ENCODE measurements at regions not wholly inside any gene's neighbourhood (a gene's known extent, or its start where the extent isn't known, plus 50 kb on each side); places are given as distances from the start of the nearest gene placed in this dataset.

DNA sequence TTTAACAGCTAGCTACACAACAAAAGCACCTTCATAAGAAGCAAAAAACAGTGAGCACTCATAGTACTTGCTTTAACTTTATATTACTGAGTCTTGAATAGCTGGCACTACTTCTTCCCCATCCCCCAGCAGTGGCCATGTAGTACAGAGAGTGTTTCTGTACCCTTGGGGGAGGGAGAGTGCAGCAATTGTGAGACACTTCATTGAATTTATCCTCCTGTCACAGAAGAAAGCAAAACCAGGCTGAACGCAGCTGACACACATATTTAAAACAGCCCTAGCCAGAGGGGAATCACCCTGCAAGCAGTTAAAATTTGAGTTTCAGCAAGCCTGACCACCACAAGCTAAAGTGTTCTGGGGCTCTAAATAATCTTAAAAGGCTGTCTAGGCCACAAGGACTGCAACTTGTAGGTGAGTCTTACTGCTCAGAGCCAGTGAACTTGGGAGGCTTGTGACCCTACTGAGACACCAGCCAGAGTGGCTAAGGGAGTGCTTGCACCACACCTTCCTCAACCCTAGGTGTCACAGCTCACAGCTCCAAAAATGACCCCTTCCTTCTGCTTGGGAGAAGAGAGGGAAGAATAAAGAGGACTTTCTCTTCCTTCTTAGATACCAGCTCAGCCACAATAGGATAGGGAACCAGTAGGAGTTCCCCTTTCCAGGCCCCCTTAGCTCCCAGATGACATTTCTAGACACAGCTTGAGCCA is 97.7 kb upstream of the MEOX2 start:
- H2AFZ ChIP-seq (ENCODE audit: low read depth, low read length): no peak overlapping the region
- H3K9me3 ChIP-seq (ENCODE audit: insufficient read depth, low read length, severe bottlenecking): no peaks in the 10 kb centered on the region
- no peaks in the 10 kb centered on the region for H4K20me1 ChIP-seq (ENCODE audit: insufficient read depth, low read length)
- no peak overlapping the region for H3K9ac ChIP-seq (ENCODE audit: low read depth, low read length)
- TF ChIP-seq EZH2 (IDR thresholded peaks at IDR 0.05; ENCODE audit: borderline replicate concordance, low read depth, low read length, severe bottlenecking) (no peak), CTCF (IDR thresholded peaks at IDR 0.05; ENCODE audit: borderline replicate concordance, extremely low read depth, low read length, poor library complexity, severe bottlenecking) (no peak)
- no peaks in the 10 kb centered on the region for H3K4me1 ChIP-seq (ENCODE audit: insufficient read depth, low read length)
- H3K4me2 ChIP-seq (ENCODE audit: insufficient read depth, low read length): no peak overlapping the region
- no peaks in the 10 kb centered on the region for H3K79me2 ChIP-seq (ENCODE audit: insufficient read depth, low read length)
- no peaks in the 10 kb centered on the region for H3K27me3 ChIP-seq (ENCODE audit: insufficient read depth, low read length, poor library complexity)
- no peak overlapping the region for H3K27ac ChIP-seq (ENCODE audit: low read length)
- DNase-seq (no peak), ATAC-seq (ENCODE audit: insufficient read depth, low read depth) (no peak)
- no peaks in the 10 kb centered on the region for H3K36me3 ChIP-seq (ENCODE audit: insufficient read depth, low read length)
- no peak overlapping the region for H3K4me3 ChIP-seq (ENCODE audit: low read depth in 1 of 2, low read length in 2 of 2)

DNA sequence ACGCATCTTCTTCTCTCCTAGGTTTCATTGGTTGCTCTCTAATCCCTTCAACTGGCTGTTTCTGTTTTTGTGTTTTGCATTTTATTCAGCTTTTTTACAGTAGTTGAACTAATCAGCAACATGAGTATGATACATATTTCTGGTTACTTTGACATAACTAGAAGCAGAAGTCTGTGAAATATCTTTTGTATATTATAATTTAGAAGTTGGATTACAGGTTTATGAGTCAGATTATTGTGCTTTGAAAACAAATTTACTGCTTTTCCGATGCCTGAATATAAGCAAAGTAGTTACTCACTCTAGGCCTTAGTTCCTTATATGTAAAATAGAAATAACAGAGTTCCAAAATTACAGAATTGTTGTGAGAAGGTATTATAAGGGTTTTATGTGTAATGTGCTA is 96.2 kb upstream of the MEOX2 start:
- DNase-seq (no peak), ATAC-seq (ENCODE audit: insufficient read depth, low read depth) (no peak)
- no peak overlapping the region for H3K27ac ChIP-seq (ENCODE audit: low read length)
- no peaks in the 10 kb centered on the region for H3K4me1 ChIP-seq (ENCODE audit: insufficient read depth, low read length)
- no peaks in the 10 kb centered on the region for H3K9me3 ChIP-seq (ENCODE audit: insufficient read depth, low read length, severe bottlenecking)
- no peak overlapping the region for H3K4me2 ChIP-seq (ENCODE audit: insufficient read depth, low read length)
- H2AFZ ChIP-seq (ENCODE audit: low read depth, low read length): no peak overlapping the region
- H3K79me2 ChIP-seq (ENCODE audit: insufficient read depth, low read length): no peaks in the 10 kb centered on the region
- H4K20me1 ChIP-seq (ENCODE audit: insufficient read depth, low read length): no peaks in the 10 kb centered on the region
- H3K4me3 ChIP-seq (ENCODE audit: low read depth in 1 of 2, low read length in 2 of 2): no peak overlapping the region
- H3K36me3 ChIP-seq (ENCODE audit: insufficient read depth, low read length): no peaks in the 10 kb centered on the region
- TF ChIP-seq EZH2 (IDR thresholded peaks at IDR 0.05; ENCODE audit: borderline replicate concordance, low read depth, low read length, severe bottlenecking) (no peak), CTCF (IDR thresholded peaks at IDR 0.05; ENCODE audit: borderline replicate concordance, extremely low read depth, low read length, poor library complexity, severe bottlenecking) (no peak)
- H3K9ac ChIP-seq (ENCODE audit: low read depth, low read length): no peak overlapping the region
- no peaks in the 10 kb centered on the region for H3K27me3 ChIP-seq (ENCODE audit: insufficient read depth, low read length, poor library complexity)

GRCh38 chr7:15781944-15782343 is 95.5 kb upstream of the MEOX2 start:
- ATAC-seq (ENCODE audit: insufficient read depth, low read depth) (no peak), DNase-seq (no peak)
- Histone ChIP-seq H3K4me1 (ENCODE audit: insufficient read depth, low read length) (no peaks in the 10 kb centered on the region), H3K9me3 (ENCODE audit: insufficient read depth, low read length, severe bottlenecking) (no peaks in the 10 kb centered on the region), H3K9ac (ENCODE audit: low read depth, low read length) (no peak overlapping the region), H3K79me2 (ENCODE audit: insufficient read depth, low read length) (no peaks in the 10 kb centered on the region), H3K27ac (ENCODE audit: low read length) (no peak overlapping the region), H2AFZ (ENCODE audit: low read depth, low read length) (no peak overlapping the region), H3K4me2 (ENCODE audit: insufficient read depth, low read length) (no peak overlapping the region), H3K36me3 (ENCODE audit: insufficient read depth, low read length) (no peaks in the 10 kb centered on the region), H3K4me3 (ENCODE audit: low read depth in 1 of 2, low read length in 2 of 2) (no peak overlapping the region), H4K20me1 (ENCODE audit: insufficient read depth, low read length) (no peaks in the 10 kb centered on the region), H3K27me3 (ENCODE audit: insufficient read depth, low read length, poor library complexity) (no peaks in the 10 kb centered on the region)
- no peak for TF ChIP-seq CTCF (IDR thresholded peaks at IDR 0.05; ENCODE audit: borderline replicate concordance, extremely low read depth, low read length, poor library complexity, severe bottlenecking)
- TF ChIP-seq EZH2 (IDR thresholded peaks at IDR 0.05; ENCODE audit: borderline replicate concordance, low read depth, low read length, severe bottlenecking): no peak
